Inferior parietal cortex (tissue), 1 donor: ENCODE measurements at regions not wholly inside any gene's neighbourhood (a gene's known extent, or its start where the extent isn't known, plus 50 kb on each side); places are given as distances from the start of the nearest gene placed in this dataset.
A peak's percentile ranks its signal among the peaks of the same experiment; 100 is the strongest.

Source experiments
- DNase-seq: peaks from one replicate; pipeline ENCODE4 v3.0.0-alpha.2; 2016; ENCODE audit errors: extremely low spot score

DNA sequence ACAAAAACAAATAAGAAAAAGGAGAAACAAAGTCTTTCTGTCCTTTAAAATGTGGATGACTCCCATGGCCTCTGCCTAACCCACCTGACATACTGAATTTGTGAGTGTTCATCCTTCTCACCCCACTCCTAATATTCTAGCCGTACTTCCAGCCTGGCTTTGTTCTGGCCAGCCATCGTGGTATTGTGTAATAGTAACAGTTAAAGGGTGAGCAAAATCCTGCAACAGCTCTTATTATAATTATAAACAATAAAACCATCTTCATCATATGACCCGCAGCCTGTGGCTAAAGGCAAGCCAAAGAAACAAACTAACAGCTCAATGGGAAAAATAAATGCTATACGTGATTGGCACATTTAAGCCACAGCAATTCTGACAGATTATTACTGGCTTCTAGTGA is 721.6 kb upstream of the TENM4 start:
- no peak for DNase-seq

GRCh38 chr11:80157447-80157846 is 716.6 kb upstream of the TENM4 start:
- no peak for DNase-seq

- no peak for DNase-seq
Observed at GRCh38 chr11:80156062-80156461, 715.2 kb upstream of the TENM4 start.

- peak; percentile 22 for DNase-seq
Observed at GRCh38 chr11:80155412-80156017, 714.7 kb upstream of the TENM4 start.

DNA sequence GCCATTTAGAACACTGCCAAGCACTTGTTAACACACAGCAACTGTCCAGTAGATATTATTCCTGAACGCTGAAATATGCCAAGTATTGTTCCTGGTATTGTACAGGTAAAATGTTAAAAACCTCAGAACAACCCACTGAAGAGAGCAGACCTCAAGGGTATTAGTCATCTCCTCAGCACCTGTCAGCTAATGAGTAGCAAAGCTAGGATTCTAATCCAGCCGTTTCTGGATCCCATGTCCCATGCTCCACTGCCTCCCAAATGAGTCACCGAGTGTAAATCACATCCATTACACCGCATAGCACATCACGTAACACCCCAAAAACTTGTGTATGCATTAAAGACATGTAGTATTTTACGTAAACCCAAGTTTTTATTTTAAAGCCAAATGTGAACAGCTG is 705.4 kb upstream of the TENM4 start:
- no peak for DNase-seq

DNA sequence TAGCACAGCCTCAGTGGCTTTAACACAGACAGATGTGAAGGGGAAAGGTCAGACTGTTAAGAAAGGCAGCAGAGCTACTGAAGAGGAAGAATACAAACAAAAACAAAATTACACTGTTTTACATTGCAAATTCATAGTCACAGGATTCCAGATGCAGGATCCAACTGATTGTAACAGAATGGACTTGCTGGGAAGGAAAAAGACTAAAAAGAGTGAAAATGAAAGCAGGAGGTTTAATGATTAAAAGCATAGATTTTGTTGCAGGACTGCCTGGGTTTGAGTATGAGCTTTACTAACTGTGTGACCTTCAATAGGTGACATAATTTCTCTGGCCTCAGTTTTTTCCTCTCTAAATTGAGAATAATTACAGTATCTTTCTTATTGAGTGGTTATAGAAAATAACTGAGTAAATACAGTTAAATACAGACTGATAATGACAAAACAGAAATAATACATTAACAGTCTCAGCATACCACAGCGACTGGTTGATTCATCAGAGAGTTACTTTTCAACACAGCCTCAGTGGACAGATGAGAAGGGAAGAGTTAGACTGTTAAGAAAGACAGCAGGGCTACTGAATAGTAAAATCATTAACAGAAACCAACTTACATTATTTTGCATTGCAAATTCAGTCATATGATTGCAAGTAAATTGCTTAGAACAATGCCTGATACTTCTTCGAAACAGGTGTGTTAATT is 704.2 kb upstream of the TENM4 start:
- DNase-seq = no peak

DNA sequence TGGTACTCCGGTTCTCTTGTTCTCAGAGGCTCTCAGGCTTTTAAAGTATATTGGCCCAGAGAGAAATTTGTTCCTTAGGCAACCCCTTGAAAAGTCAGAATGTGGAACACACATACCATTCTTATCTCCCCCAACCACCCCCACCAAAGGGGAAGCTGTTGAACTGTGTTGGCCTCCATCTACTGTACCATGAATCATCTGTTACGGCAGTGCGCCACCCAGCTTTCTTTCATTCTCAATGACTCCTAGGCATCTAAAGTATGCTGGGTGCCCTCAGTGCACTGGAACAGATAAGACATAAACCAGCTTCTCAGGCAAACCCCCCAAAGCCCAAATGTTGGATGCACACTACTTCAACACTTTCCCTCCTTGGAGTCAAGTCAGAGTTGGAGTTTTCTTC is 696.2 kb upstream of the TENM4 start:
- no peak for DNase-seq

DNA sequence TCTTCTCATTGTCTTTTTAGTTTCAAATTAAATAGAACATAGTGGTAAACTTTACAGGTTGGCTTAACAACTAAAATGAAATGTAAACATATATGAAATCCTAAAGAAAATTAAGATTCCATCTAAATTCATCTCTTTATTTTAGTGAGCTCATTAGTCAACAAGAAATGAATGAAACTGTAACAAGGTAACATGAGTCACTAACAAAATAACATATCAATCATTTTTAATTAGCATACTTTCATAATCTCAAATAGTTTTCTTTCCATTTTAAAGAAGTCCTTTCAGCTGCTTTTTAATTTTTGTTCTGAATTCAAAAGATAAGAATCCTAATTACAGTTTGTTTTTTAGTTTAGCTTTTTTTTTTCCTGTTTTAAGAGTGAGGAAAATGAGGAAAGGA is 688.6 kb upstream of the TENM4 start:
- DNase-seq = no peak

DNA sequence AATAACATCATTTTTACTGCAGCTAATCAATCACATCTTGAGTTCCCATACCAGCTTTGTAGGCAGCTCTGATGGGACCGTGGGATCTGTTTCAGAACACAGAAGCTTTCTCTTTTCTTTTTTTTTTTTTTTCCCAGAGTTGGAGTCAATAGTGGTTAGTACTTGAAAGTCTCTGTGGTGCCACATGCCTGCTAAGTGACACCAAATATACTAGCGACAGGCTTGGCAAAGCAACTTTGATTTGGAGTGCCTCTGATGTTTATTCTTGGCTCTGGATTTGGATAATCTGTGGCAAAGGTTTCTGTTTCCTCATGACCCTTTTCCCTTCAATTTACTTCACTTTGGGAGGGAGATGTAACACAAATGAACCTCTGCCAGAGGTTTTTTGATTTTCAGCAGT is 681.4 kb upstream of the TENM4 start:
- no peak for DNase-seq

DNA sequence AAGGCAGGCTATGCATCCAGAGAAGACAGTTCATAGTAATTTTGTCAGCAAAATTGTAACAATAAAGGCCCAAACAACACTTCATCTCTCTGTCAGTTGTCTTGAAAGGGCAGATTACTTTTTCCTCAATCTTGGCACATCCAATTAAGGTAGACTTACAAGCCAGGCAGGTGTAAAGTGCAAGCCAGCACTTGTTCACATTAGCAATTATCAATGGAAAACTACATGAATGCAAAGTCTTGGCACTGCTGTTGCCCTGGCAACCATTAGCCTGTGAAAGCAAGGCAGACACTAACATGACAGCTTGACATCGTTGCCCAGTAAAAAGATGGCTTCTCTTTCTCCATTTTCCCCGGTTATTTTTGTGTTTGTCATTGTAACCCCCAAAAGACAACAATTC is 677.2 kb upstream of the TENM4 start:
- DNase-seq = no peak

DNA sequence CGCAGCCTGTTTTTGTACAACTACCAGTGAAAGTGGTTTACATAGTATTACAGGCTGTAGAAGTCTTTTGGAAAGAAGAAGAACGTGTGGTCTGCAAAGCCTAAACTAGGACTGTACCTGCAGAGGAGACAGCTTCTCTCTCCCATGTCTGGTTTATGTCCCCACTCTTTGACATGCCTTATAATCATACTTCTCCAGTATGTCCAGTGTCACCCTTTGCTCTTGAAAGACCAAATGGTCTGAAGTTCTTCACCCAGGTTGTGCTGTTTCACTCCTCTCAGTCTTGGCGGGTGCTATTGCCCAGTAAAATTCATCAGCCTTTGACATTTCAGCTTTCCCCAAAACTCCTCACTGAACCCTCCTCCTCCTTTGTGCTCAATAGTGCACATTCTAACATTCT is 676.0 kb upstream of the TENM4 start:
- DNase-seq = no peak

GRCh38 chr11:80109652-80110051 is 668.8 kb upstream of the TENM4 start:
- DNase-seq = no peak

GRCh38 chr11:80109031-80109430 is 668.2 kb upstream of the TENM4 start:
- DNase-seq = no peak

- DNase-seq = no peak
Observed at GRCh38 chr11:80107415-80107814, 666.6 kb upstream of the TENM4 start.

DNA sequence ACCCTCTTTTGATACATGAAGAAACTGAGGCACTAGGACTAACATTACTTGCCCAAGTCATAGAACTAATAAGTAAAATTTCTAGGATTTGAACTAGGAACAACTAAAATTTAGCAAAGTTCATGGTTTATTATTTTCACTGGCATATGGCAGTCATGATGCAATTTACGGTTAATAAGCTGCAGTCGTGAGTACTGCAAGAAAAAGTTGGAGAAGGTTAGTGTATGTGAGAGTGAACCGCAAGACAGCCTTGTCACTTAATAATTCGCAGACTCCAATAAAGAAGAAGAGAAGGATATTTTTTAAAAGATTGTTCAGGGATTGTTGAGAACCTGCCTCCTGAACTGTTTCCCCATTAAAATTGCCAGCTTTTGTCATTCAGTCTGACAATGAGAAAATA is 663.4 kb upstream of the TENM4 start:
- no peak for DNase-seq

- DNase-seq = no peak
Observed at GRCh38 chr11:80103142-80103859, 662.5 kb upstream of the TENM4 start.

GRCh38 chr11:80097146-80097545 is 656.3 kb upstream of the TENM4 start:
- DNase-seq = no peak

DNA sequence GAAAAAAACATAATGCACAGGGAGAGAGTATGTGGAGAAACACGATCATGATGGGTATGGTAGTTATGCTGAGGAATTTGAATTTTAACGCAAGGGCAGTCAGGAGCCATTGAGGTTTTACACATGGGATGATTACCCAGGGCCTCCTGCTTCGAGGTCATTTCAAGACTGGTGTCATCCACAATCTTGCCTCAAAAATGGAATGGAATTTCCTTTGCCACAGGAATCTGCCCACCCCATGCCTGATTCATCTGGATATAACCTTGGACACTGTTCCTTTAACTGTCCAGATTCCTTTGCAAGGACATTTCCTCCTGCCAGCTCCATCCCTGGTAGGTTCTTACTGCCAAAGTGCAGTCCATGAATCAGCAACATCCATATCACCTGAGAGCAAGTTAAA is 655.9 kb upstream of the TENM4 start:
- no peak for DNase-seq

DNA sequence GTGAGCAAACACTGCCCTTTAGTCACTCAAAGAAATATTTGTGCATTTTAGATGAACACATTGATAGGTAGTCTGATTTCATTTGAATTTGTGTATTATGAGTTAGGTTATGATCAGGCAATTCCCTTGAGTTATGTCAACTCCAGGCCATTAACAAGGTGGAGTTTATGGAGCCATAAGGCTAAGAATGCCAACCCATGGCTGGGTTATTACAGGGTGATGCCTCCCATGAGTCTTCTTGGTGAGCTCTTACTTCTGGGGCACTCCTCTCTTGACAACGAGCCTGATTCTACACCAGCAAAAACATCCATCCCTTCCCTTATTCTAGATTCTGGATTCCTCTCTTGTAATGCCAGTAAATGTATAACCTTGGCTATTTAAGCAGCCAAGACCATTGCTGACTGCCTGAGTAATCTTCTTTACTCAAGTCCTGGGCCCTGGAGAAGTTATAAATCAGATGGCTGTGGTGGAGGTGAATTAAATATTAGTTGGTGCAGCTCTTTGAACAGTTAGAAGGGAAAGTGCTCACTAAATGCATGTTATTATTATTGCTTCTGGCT is 645.7 kb upstream of the TENM4 start:
- DNase-seq = no peak

- DNase-seq = peak; percentile 39
Observed at GRCh38 chr11:80085563-80085962, 644.7 kb upstream of the TENM4 start.

DNA sequence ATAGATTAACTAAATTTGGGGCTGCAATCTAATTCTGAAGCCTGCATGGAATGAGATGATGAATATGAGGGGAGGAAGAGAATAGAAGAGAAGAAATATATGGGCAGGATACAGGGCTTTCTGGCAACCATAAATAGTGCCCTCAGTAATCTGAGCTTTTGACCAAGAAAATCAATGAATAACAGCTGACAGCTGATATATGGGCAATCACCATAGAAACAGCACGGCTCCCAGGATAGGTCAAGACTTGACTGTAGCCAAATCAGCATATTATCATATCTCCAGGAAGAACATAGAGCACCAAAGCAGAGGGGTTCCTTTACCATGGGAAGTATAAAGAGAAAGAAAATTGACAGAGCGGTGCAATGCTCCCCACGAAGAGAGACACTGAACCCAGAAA is 643.8 kb upstream of the TENM4 start:
- no peak for DNase-seq

GRCh38 chr11:80083531-80083951 is 642.7 kb upstream of the TENM4 start:
- no peak for DNase-seq

- DNase-seq = no peak
Observed at GRCh38 chr11:80082406-80082805, 641.6 kb upstream of the TENM4 start.
